ENCODE measurements at regions not wholly inside any gene's neighbourhood (a gene's known extent, or its start where the extent isn't known, plus 50 kb on each side); places are given as distances from the start of the nearest gene placed in this dataset.
A peak's percentile ranks its signal among the peaks of the same experiment; 100 is the strongest.

- no peak for DNase-seq (ENCODE audit: low read depth in 2 of 2)
These were observed 51.3 kb downstream of the OR10H4 start for GRCh38 chr19:16000024-16000663.

GRCh38 chr19:16001481-16002312 lies 52.9 kb downstream of the OR10H4 start:
- peak in 1 of 2 donors; percentile 15 for DNase-seq (ENCODE audit: low read depth in 2 of 2)

DNA sequence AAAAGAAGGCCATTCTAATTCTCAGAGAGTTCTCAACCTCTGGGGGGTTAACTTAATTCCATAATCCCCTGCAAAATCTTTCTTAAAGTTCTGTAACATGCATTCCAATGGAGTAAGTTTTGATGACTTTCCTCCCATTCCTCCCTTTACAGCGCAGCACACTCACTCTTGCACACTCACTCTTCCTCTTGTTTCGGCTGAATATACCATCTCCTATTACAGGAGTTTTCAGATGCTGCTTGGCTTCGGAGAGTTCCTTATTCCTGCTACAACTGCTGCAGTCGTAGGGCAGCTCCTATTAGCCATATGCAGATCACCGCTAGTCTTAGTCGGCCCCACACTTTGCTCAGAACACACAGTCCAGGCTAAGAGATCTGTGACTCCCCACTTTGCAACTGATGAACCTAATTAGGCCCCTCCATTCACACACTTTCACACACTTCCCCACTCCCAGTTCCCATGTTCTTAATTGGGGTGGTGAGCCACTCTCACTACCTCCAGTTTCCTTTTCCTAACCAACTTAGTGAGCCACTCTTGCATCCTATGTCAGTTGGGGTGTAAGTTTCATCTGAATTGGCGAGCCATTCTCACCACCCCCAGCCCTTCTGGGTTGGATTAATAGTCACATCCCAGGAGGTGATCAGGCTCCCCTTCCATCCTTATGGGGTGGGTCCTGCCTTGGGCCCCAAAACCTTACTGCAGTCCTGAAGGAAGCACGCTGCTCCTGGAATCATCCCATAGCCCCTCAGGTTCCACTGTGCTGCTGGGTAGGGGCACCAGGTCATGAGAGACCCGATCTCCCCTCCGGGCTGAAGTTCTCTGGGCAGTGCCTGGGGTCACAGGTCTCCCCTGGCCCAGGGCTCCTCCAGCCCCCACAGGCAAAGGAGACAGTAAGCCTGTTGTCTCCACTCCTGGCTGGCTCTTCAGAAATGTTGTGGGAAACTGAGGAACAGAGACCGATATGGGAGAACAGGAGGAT lies 53.9 kb downstream of the OR10H4 start:
- DNase-seq (ENCODE audit: low read depth in 2 of 2) = no peak

DNA sequence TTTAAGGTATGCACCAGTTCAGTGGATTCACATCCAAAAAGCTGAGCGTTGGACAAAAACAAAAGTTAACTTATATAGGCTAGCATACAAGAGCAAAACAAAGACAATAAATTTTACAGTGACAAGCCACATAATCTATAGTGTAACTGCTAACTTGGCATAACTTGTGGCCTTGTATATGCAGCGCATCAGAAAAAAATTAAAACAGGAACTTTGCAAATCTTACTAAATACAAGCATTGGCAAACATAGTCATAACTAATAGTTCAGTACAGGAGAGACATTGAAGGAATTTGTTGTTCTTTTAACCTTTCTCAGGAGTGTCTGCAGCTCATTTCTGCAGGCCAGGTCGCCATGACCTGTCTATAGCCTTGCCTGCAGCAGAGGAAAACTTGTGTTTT lies 54.6 kb downstream of the OR10H4 start:
- no peak for DNase-seq (ENCODE audit: low read depth in 2 of 2)

DNA sequence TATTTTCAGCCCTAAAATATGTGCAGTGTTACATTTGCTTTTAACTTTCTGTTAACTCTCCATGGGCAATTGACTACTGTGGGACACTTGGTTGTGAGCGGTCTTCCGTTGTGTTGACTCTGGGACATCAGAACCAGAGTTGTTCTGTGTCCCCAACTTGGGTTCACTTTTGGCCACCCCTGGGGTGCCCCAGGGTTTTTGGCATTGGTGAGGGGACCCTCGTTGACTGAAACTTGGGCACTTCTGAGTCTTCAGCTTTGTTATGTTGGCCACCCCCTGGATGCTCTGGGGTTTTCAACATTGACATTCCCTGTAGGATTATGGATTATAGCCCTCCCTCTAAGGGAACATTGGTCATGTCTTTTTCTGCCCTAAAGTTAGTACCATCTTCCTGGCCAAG lies 57.1 kb downstream of the OR10H4 start:
- DNase-seq (ENCODE audit: low read depth in 2 of 2) = no peak

DNA sequence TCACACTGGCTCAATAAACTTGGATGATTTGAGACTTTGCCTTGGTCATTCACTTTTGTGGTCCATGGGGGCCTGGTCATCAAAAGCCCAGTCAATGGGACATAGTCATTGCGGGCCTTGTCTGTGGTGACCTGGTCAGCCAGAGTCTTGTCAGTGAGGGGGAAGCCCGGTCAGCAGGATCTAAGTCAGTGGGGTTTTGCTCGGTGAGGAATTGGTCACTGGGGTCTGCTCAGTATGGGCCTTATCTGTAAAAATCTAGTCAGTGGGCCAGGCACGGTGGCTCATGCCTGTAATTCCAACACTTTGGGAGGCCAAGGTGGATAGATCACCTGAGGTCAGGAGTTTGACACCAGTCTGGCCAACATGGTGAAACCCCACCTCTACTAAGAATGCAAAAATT lies 63.7 kb upstream of the TPM4 start:
- no peak for DNase-seq (ENCODE audit: low read depth in 2 of 2)

GRCh38 chr19:16013181-16013850 lies 63.0 kb upstream of the TPM4 start:
- DNase-seq (ENCODE audit: low read depth in 2 of 2) = no peak

DNA sequence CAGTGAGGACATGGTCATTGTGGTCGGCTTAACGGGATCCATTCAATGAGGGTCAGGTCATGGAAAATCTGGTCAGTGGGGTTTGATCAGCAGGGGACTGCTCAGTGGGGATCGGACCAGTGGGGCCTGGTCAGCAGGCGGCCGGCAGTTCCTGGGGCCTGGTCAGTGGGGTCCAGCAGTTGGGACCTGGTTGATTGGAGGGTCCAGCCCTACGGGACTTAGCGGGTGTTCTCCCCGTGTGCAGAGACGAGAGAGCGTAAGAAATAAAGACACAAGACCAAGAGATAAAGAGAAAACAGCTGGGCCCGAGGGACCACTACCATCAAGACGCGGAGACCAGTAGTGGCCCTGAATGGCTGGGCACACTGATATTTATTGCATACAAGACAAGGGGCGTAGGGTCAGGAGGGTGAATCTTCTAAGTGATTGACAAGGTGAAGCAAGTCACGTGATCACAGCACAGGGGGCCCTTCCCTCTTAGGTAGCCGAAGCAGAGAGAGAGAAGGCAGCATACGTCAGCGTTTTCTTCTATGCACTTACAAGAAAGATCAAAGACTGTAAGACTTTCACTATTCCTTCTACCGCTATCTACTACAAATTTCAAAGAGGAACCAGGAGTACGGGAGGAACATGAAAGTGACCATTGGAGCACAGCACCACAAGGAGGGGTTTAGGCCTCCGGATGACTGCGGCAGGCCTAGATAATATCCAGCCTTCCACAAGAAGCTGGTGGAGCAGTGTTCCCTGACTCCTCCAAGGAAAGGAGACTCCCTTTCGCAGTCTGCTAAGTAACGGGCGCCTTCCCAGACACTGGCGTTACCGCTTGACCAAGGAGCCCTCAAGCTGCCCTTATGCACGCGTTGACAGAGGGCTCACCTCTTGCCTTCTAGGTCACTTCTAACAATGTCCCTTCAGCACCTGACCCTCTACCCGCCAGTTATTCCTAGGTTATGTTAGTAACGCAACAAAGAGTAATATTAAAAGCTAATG lies 62.1 kb upstream of the TPM4 start:
- DNase-seq (ENCODE audit: low read depth in 2 of 2) = no peak

DNA sequence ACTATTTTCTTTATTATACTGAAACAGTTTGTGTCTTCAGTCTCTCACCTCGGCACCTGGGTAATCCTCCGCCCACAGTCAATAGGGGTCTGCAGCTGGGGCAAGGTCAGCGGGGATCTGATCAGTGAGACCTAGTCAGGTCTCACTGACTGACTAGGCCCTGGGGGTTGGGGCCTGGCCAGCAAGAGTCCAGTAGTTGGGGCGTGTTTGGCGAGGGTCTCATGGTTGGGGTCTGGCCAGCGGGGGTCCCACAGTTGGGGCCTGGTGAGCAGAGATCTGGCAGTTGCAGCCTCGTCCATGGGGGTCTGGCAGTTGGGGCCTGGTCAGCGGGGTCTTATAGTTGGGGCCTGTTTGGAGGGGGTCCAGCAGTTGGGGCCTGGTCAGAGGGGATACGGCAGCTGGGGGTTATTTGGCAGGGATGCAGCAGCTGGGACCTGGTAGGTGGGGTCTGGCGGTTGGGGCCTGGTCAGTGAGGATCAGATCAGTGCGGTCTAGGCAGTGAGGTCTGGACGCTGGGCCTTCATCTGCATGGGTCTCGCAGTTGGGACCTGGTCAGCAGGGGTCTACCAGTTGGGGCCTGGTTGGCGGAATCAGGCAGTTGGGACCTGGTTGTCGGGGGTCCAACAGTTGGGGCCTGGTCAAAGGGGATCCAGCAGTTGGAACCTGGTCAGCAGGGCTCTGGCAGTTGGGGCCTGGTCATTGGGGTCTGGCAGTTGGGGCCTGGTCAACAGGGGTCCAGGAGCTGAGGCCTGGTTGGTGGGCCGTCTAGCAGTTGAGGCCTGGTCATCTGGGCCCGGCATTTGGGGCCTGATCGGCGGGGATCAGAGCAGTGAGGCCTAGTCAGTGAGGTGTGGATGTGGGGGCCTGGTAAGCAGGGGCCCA lies 61.1 kb upstream of the TPM4 start:
- no peak for DNase-seq (ENCODE audit: low read depth in 2 of 2)

- DNase-seq (ENCODE audit: low read depth in 2 of 2) = no peak
These were observed 60.5 kb upstream of the TPM4 start for GRCh38 chr19:16015805-16016173.

DNA sequence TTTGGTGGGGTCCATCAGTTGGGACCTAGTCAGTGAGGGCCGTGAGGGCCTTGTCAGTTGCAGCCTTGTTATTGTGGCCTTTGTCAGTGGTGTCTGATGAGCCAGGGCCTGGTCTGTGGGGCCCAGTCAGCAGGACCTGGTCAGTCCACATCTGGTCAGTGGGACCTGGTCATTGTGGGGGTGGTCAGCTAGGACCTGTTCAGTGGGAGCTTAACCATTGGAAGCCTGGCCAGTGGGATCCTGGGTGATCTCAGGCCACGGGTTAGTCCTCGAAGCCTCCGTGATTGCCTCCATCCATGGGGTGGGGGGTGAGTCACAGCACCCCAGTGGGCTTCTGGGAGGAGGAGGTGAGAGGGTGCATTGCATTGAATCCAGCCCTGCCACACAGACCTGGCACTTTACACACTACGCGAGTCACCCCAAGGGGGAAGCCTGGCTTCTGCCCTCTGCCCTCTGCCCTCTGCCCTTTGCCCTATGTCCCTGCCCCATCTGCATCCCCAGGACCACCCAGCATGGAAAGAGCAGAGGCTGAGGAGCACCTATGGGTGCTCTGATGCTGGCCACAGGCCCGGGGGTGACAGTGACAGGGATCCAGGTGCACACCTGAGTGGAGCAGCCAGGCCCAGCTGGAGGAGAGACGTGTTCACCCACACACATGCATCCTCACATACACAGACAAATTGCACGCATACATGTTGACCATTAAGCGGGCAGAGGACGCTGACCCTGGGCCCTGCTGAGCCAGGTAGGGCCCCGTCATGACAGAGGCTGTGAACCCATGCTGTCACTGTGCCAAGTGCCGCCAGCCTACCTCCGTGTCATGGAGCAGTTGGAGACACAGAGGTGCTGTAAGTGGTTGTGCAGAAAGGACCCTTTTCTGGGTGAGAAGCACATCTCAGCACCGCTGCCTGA lies 59.8 kb upstream of the TPM4 start:
- no peak for DNase-seq (ENCODE audit: low read depth in 2 of 2)

GRCh38 chr19:16017138-16017490 lies 59.2 kb upstream of the TPM4 start:
- no peak for DNase-seq (ENCODE audit: low read depth in 2 of 2)

DNA sequence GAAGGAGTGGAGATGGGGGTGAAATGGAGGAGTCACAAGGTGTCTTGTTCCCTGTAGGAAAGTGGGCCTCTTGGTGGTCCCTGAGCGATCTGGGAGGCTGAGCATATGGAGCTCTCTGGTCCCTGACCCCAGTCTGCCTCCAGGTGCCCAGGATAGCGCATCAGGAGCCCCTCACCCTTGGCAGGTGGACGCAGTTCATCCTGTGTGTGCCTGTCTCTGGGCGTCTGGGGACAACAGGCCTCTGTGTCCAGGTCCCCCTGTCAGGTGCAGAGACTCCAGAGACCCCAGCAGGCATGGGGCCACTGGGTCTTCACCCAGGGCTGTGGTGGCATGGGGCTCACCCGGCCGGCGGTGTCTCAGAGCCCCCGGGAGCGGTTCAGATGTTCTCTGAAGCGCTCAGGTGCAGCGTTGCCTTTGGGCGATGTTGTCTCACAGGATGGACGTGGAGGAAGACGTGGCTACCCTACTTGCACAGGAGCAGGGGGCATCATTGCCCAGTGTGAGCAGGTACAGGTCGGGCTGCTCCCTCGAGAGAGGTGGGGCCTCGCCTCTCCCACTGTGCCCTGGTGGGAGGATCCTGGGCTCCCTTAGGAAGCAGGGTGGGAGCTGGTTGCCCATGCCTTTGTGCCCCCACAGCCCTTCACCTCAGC lies 58.1 kb upstream of the TPM4 start:
- no peak for DNase-seq (ENCODE audit: low read depth in 2 of 2)

GRCh38 chr19:16018801-16019551 lies 57.3 kb upstream of the TPM4 start:
- no peak for DNase-seq (ENCODE audit: low read depth in 2 of 2)

DNA sequence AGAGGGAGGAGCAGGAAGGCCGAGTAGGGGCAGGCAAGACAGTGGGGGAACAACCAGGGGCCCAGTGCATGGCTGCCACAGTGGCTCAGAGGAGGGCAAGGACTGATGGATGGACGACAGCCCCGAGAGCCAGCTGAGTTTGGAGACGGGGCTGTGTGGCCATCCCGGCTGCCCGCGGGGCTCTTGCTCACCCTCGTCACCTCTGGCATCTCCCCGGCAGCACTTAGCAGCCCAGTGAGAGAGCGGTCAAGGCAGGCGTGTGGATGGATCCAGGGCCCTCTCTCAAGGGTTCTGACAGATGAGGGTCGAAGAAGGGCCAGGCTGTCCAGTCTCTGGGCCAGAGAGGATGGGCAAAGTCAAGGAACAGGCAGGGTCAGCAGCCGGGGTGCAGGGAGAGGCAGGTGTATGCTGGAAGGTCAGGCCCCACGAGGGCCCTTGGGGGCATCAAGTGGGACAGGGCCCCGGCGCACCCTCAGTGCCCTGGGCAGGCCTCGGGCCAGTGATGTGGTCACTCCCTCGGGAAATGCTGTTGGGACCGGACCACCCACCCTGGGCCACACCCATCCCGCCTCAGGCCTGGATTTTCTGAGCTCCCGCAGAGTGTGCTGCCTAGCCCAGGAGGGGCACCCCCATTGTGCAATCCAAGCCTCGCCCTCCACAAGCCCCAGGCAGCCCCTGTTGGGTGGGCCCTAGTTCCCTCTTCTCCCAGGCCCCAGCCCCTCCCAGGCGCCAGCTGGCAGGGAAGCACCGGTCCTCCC lies 56.4 kb upstream of the TPM4 start:
- no peak for DNase-seq (ENCODE audit: low read depth in 2 of 2)

- no peak for DNase-seq (ENCODE audit: low read depth in 2 of 2)
These were observed 54.5 kb upstream of the TPM4 start for GRCh38 chr19:16021796-16022195.

GRCh38 chr19:16022251-16022650 lies 54.0 kb upstream of the TPM4 start:
- DNase-seq (ENCODE audit: low read depth in 2 of 2) = no peak

Data from stimulated activated CD8-positive, alpha-beta memory T cell treated with anti-CD3 and anti-CD28 coated beads, Interleukin-7, amount 100 ng/mL, for 4 hours (primary cell).